SK-N-SH treated with all-trans-retinoic acid at 6 μM for 48 hours (cell line): ENCODE measurements at regions not wholly inside any gene's neighbourhood (a gene's known extent, or its start where the extent isn't known, plus 50 kb on each side); places are given as distances from the start of the nearest gene placed in this dataset.

Experiments
- ATAC-seq: fragments of 200-7000 bp; cut with Tn5 transposase; 3 replicates; pipeline ENCODE4 v1.9.1; 2020; ENCODE audit warnings: mild to moderate bottlenecking, moderate library complexity
- ARNTL ChIP-seq: fragments of 450-650 bp; formaldehyde crosslinking; IDR thresholded peaks from 2 replicates; pipeline ENCODE4 v1.5.0; 2020; ENCODE audit warnings: low read depth, mild to moderate bottlenecking, moderate library complexity, borderline replicate concordance
- BACH2 ChIP-seq: fragments of 250-450 bp; sonication (Bioruptor Pico); IDR thresholded peaks from 2 replicates; pipeline ENCODE4 v1.9.0; 2021; ENCODE audit warnings: mild to moderate bottlenecking, borderline replicate concordance
- CSDC2 ChIP-seq: fragments of 250-450 bp; sonication (Bioruptor Pico); IDR thresholded peaks from 2 replicates; pipeline ENCODE4 v1.5.0; 2020; ENCODE audit warnings: mild to moderate bottlenecking, moderate library complexity
- ESRRG ChIP-seq: fragments of 250-450 bp; sonication (Bioruptor Pico); IDR thresholded peaks from 2 replicates; pipeline ENCODE4 v1.6.1; 2021; ENCODE audit warnings: mild to moderate bottlenecking
- GLIS3 ChIP-seq: fragments of 250-450 bp; sonication (Bioruptor Pico); IDR thresholded peaks from 2 replicates; pipeline ENCODE4 v1.5.0; 2020; ENCODE audit warnings: mild to moderate bottlenecking, moderate library complexity
- ISL1 ChIP-seq: fragments of 250-450 bp; sonication (Bioruptor Pico); IDR thresholded peaks from 2 replicates; pipeline ENCODE4 v2.1.2; 2022; ENCODE audit warnings: mild to moderate bottlenecking, moderate library complexity
- OSR1 ChIP-seq: fragments of 250-450 bp; sonication (Bioruptor Pico); IDR thresholded peaks from 2 replicates; pipeline ENCODE4 v1.8.0; 2022; ENCODE audit warnings: moderate library complexity, mild to moderate bottlenecking, inconsistent platforms
- PPARA ChIP-seq: fragments of 250-450 bp; sonication (Bioruptor Pico); IDR thresholded peaks from 2 replicates; pipeline ENCODE4 v1.5.0; 2020; ENCODE audit warnings: mild to moderate bottlenecking, borderline replicate concordance
- RARB ChIP-seq: fragments of 250-450 bp; sonication (Bioruptor Pico); IDR thresholded peaks from 2 replicates; pipeline ENCODE4 v1.8.0; 2021; ENCODE audit warnings: mild to moderate bottlenecking, moderate library complexity
- SNAI2 ChIP-seq: fragments of 250-450 bp; sonication (Bioruptor Pico); IDR thresholded peaks from 2 replicates; pipeline ENCODE4 v1.5.0; 2020; ENCODE audit warnings: mild to moderate bottlenecking, moderate library complexity
- TCF4 ChIP-seq: fragments of 250-450 bp; sonication (Bioruptor Pico); IDR thresholded peaks from 2 replicates; pipeline ENCODE4 v1.8.0; 2021; ENCODE audit warnings: mild to moderate bottlenecking, moderate library complexity, borderline replicate concordance
- TOX ChIP-seq: fragments of 250-450 bp; sonication (Bioruptor Pico); IDR thresholded peaks from 2 replicates; pipeline ENCODE4 v1.8.0; 2021; ENCODE audit warnings: mild to moderate bottlenecking, moderate library complexity, borderline replicate concordance
- ZC3H10 ChIP-seq: fragments of 250-450 bp; sonication (Bioruptor Pico); IDR thresholded peaks from 2 replicates; pipeline ENCODE4 v1.5.1; 2021; ENCODE audit warnings: mild to moderate bottlenecking, moderate library complexity
- ZFP3 ChIP-seq: fragments of 250-450 bp; sonication (Bioruptor Pico); IDR thresholded peaks from 2 replicates; pipeline ENCODE4 v1.5.0; 2020; ENCODE audit warnings: mild to moderate bottlenecking, moderate library complexity
- ZFP30 ChIP-seq: fragments of 450-650 bp; formaldehyde crosslinking; IDR thresholded peaks from 2 replicates; pipeline ENCODE4 v1.5.0; 2022; ENCODE audit warnings: mild to moderate bottlenecking, moderate library complexity
- ZNF70 ChIP-seq: fragments of 450-650 bp; formaldehyde crosslinking; IDR thresholded peaks from 2 replicates; pipeline ENCODE4 v1.5.0; 2020; ENCODE audit warnings: mild to moderate bottlenecking, moderate library complexity
- ZNF8 ChIP-seq: fragments of 450-650 bp; formaldehyde crosslinking; IDR thresholded peaks from 2 replicates; pipeline ENCODE4 v1.5.0; 2020; ENCODE audit warnings: mild to moderate bottlenecking, moderate library complexity
- TF ChIP-seq, protein P1 (sequence below): fragments of 250-450 bp; sonication (Bioruptor Pico); IDR thresholded peaks from 2 replicates; pipeline ENCODE4 v1.8.0; 2021; ENCODE audit warnings: low read depth, mild to moderate bottlenecking, moderate library complexity, borderline replicate concordance
- TF ChIP-seq, protein P2 (sequence below): fragments of 250-450 bp; sonication (Bioruptor Pico); IDR thresholded peaks from 2 replicates; pipeline ENCODE4 v1.5.1; 2021; ENCODE audit warnings: mild to moderate bottlenecking, moderate library complexity
- TF ChIP-seq, protein P3 (sequence below): fragments of 250-450 bp; sonication (Bioruptor Pico); IDR thresholded peaks from 2 replicates; pipeline ENCODE4 v1.5.0; 2020; ENCODE audit warnings: mild to moderate bottlenecking, moderate library complexity
- TF ChIP-seq, protein P4 (sequence below): fragments of 250-450 bp; sonication (Bioruptor Pico); IDR thresholded peaks from 2 replicates; pipeline ENCODE4 v1.5.1; 2020; ENCODE audit warnings: low read depth, mild to moderate bottlenecking, moderate library complexity

DNA sequence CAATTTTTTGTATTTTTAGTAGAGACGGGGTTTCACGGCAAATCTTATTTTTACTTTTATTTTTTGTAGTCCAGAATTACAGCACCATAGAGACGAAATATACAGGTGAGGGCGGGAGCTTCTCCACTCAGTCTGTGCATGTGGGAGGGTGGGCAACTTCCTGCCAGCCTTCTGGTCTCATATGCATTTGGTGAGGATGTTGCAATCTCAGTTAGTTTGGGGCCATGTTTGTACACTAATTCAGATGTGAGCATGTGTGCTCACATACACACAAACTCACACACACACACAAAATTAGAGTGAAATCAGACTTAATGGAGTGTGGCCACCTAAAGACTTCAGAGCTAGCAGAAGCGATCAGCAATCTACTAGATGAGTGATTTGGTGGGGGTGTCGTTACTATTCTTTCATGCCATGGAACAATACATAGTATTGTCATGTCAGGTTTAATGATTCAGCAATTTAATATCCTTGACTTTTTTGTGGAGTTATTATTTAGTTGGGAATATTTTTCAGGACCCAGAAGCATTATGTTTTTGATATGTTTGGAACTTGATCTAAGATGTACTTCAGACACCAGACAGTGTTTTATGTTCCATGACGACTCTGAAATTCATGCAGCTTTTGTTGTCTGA, 78.0 kb upstream of the BMP2 start (continued):
- TF ChIP-seq ZC3H10 (CRISPR knock-in tag) (no peak), GLIS3 (no peak)

DNA sequence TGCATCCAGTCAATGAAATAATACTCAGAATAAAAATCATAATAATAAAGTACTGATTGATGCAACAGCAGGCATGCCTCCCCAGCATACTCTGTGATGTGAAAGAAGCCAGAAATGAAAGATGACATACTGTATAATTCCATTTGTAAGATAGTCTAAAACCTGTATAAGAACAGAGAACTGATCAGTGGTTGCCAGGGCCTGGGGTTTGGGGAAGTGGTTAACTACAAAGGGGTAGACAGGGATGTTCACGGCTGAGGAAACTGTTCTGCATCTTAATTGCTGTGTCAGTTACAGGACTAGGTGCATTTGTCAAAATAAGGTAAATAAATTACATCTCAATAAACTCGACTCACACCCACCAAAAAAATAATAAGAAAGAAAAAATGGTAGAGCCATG, 81.3 kb upstream of the BMP2 start:
- ATAC-seq: no peak

DNA sequence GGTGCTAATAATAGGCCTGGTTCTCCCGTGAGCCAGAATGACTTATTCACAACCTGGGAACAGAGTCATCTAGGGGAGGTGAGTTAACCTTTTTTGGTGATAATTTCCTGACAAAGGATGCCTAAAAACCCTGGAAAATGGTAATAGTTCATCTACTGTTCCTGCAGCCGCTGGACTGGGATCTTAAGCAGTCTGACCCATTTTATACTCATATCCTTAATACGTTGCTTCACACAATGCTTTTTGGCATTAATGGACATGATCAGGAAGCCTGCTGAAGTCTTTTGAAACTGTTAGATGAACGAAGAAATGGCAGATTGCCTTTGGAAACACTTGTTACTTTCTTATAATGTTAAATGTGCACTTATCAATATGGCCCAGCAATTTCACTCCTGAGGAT, 81.9 kb upstream of the BMP2 start:
- no peak for ATAC-seq
- TF ChIP-seq OSR1: no peak

More for the DNA sequence above, 81.3 kb upstream of the BMP2 start:
- TF ChIP-seq BACH2 (no peak), ZNF8 (no peak), TOX (CRISPR knock-in tag) (no peak), CSDC2 (CRISPR knock-in tag) (no peak), RARB (CRISPR knock-in tag) (no peak)
- TF ChIP-seq, all 23 proteins: peak for 0

DNA sequence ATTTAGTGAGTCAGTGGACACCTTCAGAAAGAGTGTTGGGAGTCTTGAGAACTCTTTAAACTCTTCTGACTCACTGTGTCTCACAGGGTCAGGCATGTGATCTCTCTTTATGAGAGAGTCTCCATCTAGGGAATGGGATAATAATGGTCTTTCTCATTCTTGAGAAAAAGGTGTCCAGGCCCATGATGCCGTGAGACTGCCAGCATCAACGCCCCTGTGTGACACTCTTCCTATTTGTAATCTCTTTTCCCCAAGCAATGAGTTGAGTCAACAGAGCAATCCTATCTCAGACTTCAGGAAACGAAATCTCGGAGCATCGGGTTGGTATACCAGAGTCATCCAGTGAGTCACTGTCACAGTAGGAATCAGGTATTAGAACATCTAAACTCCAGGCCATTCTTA, 82.3 kb upstream of the BMP2 start:
- TF ChIP-seq GLIS3 (no peak), OSR1 (no peak), SNAI2 (CRISPR knock-in tag) (no peak), ARNTL (CRISPR knock-in tag) (no peak), ZFP30 (CRISPR knock-in tag) (no peak), ESRRG (CRISPR knock-in tag) (no peak), ISL1 (CRISPR knock-in tag) (no peak), PPARA (no peak), RARB (CRISPR knock-in tag) (no peak), ZNF70 (CRISPR knock-in tag) (no peak), CSDC2 (CRISPR knock-in tag) (no peak), ZC3H10 (CRISPR knock-in tag) (no peak), TCF4 (CRISPR knock-in tag) (no peak), ZFP3 (CRISPR knock-in tag) (no peak)
- TF ChIP-seq, protein P1, sequence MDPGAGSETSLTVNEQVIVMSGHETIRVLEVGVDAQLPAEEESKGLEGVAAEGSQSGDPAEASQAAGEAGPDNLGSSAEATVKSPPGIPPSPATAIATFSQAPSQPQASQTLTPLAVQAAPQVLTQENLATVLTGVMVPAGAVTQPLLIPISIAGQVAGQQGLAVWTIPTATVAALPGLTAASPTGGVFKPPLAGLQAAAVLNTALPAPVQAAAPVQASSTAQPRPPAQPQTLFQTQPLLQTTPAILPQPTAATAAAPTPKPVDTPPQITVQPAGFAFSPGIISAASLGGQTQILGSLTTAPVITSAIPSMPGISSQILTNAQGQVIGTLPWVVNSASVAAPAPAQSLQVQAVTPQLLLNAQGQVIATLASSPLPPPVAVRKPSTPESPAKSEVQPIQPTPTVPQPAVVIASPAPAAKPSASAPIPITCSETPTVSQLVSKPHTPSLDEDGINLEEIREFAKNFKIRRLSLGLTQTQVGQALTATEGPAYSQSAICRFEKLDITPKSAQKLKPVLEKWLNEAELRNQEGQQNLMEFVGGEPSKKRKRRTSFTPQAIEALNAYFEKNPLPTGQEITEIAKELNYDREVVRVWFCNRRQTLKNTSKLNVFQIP (CRISPR knock-in tag): no peak
- TF ChIP-seq, protein P2, sequence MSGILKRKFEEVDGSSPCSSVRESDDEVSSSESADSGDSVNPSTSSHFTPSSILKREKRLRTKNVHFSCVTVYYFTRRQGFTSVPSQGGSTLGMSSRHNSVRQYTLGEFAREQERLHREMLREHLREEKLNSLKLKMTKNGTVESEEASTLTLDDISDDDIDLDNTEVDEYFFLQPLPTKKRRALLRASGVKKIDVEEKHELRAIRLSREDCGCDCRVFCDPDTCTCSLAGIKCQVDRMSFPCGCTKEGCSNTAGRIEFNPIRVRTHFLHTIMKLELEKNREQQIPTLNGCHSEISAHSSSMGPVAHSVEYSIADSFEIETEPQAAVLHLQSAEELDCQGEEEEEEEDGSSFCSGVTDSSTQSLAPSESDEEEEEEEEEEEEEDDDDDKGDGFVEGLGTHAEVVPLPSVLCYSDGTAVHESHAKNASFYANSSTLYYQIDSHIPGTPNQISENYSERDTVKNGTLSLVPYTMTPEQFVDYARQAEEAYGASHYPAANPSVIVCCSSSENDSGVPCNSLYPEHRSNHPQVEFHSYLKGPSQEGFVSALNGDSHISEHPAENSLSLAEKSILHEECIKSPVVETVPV (CRISPR knock-in tag): no peak
- TF ChIP-seq, protein P3, sequence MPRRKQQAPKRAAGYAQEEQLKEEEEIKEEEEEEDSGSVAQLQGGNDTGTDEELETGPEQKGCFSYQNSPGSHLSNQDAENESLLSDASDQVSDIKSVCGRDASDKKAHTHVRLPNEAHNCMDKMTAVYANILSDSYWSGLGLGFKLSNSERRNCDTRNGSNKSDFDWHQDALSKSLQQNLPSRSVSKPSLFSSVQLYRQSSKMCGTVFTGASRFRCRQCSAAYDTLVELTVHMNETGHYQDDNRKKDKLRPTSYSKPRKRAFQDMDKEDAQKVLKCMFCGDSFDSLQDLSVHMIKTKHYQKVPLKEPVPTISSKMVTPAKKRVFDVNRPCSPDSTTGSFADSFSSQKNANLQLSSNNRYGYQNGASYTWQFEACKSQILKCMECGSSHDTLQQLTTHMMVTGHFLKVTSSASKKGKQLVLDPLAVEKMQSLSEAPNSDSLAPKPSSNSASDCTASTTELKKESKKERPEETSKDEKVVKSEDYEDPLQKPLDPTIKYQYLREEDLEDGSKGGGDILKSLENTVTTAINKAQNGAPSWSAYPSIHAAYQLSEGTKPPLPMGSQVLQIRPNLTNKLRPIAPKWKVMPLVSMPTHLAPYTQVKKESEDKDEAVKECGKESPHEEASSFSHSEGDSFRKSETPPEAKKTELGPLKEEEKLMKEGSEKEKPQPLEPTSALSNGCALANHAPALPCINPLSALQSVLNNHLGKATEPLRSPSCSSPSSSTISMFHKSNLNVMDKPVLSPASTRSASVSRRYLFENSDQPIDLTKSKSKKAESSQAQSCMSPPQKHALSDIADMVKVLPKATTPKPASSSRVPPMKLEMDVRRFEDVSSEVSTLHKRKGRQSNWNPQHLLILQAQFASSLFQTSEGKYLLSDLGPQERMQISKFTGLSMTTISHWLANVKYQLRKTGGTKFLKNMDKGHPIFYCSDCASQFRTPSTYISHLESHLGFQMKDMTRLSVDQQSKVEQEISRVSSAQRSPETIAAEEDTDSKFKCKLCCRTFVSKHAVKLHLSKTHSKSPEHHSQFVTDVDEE (CRISPR knock-in tag): no peak
- TF ChIP-seq, protein P4, sequence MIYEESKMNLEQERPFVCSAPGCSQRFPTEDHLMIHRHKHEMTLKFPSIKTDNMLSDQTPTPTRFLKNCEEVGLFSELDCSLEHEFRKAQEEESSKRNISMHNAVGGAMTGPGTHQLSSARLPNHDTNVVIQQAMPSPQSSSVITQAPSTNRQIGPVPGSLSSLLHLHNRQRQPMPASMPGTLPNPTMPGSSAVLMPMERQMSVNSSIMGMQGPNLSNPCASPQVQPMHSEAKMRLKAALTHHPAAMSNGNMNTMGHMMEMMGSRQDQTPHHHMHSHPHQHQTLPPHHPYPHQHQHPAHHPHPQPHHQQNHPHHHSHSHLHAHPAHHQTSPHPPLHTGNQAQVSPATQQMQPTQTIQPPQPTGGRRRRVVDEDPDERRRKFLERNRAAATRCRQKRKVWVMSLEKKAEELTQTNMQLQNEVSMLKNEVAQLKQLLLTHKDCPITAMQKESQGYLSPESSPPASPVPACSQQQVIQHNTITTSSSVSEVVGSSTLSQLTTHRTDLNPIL (CRISPR knock-in tag): no peak
- ATAC-seq: no peak
